Aorta (tissue), 5 donors: ENCODE measurements at regions not wholly inside any gene's neighbourhood (a gene's known extent, or its start where the extent isn't known, plus 50 kb on each side); places are given as distances from the start of the nearest gene placed in this dataset.

Source experiments
- ATAC-seq: fragments of 200-7000 bp; cut with Tn5 transposase; one replicate; pipeline ENCODE4 v1.9.1; 2022; ENCODE audit warnings: moderate library complexity; ENCODE audit not compliant: low FRiP score
- DNase-seq, 2 donors: peaks; one replicate each; pipeline ENCODE4 v3.0.0-alpha.2; 2020
- H3K27ac ChIP-seq, 2 donors: one replicate each; pipeline ENCODE4 v1.5.1; 2013; ENCODE audit warnings: low read length in 2 of 2, mild to moderate bottlenecking in 2 of 2, moderate library complexity in 2 of 2, control low read depth in 1 of 2, inconsistent platforms in 1 of 2, low read depth in 1 of 2
- H3K27me3 ChIP-seq, 2 donors: one replicate each; pipeline ENCODE4 v1.6.1; 2013; ENCODE audit warnings: control low read depth in 1 of 2, low read length in 1 of 2, mild to moderate bottlenecking in 1 of 2, moderate library complexity in 1 of 2; ENCODE audit not compliant: insufficient read depth in 2 of 2, control insufficient read depth in 1 of 2
- H3K36me3 ChIP-seq, 2 donors: one replicate each; pipeline ENCODE4 v1.6.1; 2013; ENCODE audit warnings: control low read depth in 1 of 2, low read length in 1 of 2, mild to moderate bottlenecking in 1 of 2; ENCODE audit not compliant: insufficient read depth in 2 of 2, control insufficient read depth in 1 of 2
- H3K4me1 ChIP-seq, 2 donors: one replicate each; pipeline ENCODE4 v1.6.1; 2013; ENCODE audit warnings: low read length in 2 of 2, control low read depth in 1 of 2, mild to moderate bottlenecking in 1 of 2, moderate library complexity in 1 of 2; ENCODE audit not compliant: insufficient read depth in 2 of 2, control insufficient read depth in 1 of 2
- H3K4me3 ChIP-seq, 2 donors: one replicate each; pipeline ENCODE4 v1.5.1; 2013; ENCODE audit warnings: low read length in 2 of 2, control low read depth in 1 of 2, mild to moderate bottlenecking in 1 of 2
- H3K9me3 ChIP-seq: one replicate; pipeline ENCODE4 v1.6.1; 2013; ENCODE audit warnings: mild to moderate bottlenecking, low read length; ENCODE audit not compliant: control insufficient read depth
- WGBS, 2 donors: extraction: QIAGEN DNeasy Blood & Tissue Kit; methylation state at CpG; one replicate each; pipeline ENCODE4 v1.1.7; 2013; 5-methylcytosine and 5-hydroxymethylcytosine counted together
- intact Hi-C, 2 donors: fragments of 100-400 bp; cut with DNase I; formaldehyde crosslinking; loops; one replicate each; pipeline versions ENCODE4 v1.14.2 to v1.15.0; 2022
- donor health status: healthy with polysubstance abuse.
- donor health status: Bipolar disorder and iron deficiency.
- donor health status: DM: no; HTN: no; CAD: no.
- donor health status: DM: no; HTN: no; CAD: no.
- donor health status: DM: yes; HTN: yes; CAD: no.

- Histone ChIP-seq H3K4me1 (no peaks in the 10 kb centered on the region), H3K27ac (no peak overlapping the region), H3K9me3 (no peaks in the 10 kb centered on the region), H3K4me3 (no peak overlapping the region), H3K27me3 (no peaks in the 10 kb centered on the region), H3K36me3 (no peaks in the 10 kb centered on the region)
- intact Hi-C loops = no loop called here
- 47 to 58% methylated on average over 9 of the region's 9 CpGs for WGBS, 2 donors
- DNase-seq = peak in 1 of 2 donors; percentile 63
- no peak for ATAC-seq
These were observed 801.9 kb downstream of the TECRL start for GRCh38 chr4:63607169-63607872.

- Histone ChIP-seq H3K4me1 (no peaks in the 10 kb centered on the region), H3K27ac (no peak overlapping the region), H3K36me3 (no peaks in the 10 kb centered on the region), H3K27me3 (no peaks in the 10 kb centered on the region), H3K9me3 (no peaks in the 10 kb centered on the region), H3K4me3 (no peak overlapping the region)
- DNase-seq (peak in 1 of 2 donors; percentile 48), ATAC-seq (no peak)
- intact Hi-C loops = no loop called here
- WGBS, 2 donors = 61 to 64% methylated on average over 6 of the region's 6 CpGs
These were observed 819.5 kb downstream of the TECRL start for GRCh38 chr4:63589796-63590195.

GRCh38 chr4:63583561-63583960 is 825.7 kb downstream of the TECRL start:
- Histone ChIP-seq H3K9me3 (no peaks in the 10 kb centered on the region), H3K36me3 (no peaks in the 10 kb centered on the region), H3K27ac (no peak overlapping the region), H3K27me3 (no peaks in the 10 kb centered on the region), H3K4me1 (no peaks in the 10 kb centered on the region), H3K4me3 (no peak overlapping the region)
- DNase-seq (no peak), ATAC-seq (no peak)
- WGBS, 2 donors = 47 to 64% methylated on average over 2 of the region's 2 CpGs
- intact Hi-C loops = no loop called here

- H3K27ac ChIP-seq = no peak overlapping the region
- no peak overlapping the region for H3K4me3 ChIP-seq
- no peak for DNase-seq
- no peaks in the 10 kb centered on the region for H3K27me3 ChIP-seq
- ATAC-seq = no peak
- H3K9me3 ChIP-seq = no peaks in the 10 kb centered on the region
- H3K4me1 ChIP-seq = no peaks in the 10 kb centered on the region
- intact Hi-C loops = no loop called here
- H3K36me3 ChIP-seq = no peaks in the 10 kb centered on the region
These were observed 826.2 kb downstream of the TECRL start for GRCh38 chr4:63583007-63583406.

GRCh38 chr4:63580796-63581475 is 828.3 kb downstream of the TECRL start:
- Histone ChIP-seq H3K9me3 (no peaks in the 10 kb centered on the region), H3K36me3 (no peaks in the 10 kb centered on the region), H3K4me3 (no peak overlapping the region), H3K27me3 (no peaks in the 10 kb centered on the region), H3K4me1 (no peaks in the 10 kb centered on the region), H3K27ac (no peak overlapping the region)
- intact Hi-C loops = no loop called here
- ATAC-seq = no peak
- 56 to 61% methylated on average over 1 of the region's 1 CpG for WGBS, 2 donors
- DNase-seq = no peak

- Histone ChIP-seq H3K4me1 (no peaks in the 10 kb centered on the region), H3K27ac (no peak overlapping the region), H3K27me3 (no peaks in the 10 kb centered on the region), H3K4me3 (no peak overlapping the region), H3K9me3 (peaks cover 1% of the 10 kb centered on the region), H3K36me3 (no peaks in the 10 kb centered on the region)
- no peak for DNase-seq
- intact Hi-C loops = no loop called here
- ATAC-seq = no peak
These were observed 830.9 kb downstream of the TECRL start for GRCh38 chr4:63578383-63578782.

GRCh38 chr4:63566658-63567057 is 842.6 kb downstream of the TECRL start:
- Histone ChIP-seq H3K4me3 (no peak overlapping the region), H3K36me3 (no peaks in the 10 kb centered on the region)
- ATAC-seq = no peak

GRCh38 chr4:63563288-63564014 is 845.8 kb downstream of the TECRL start:
- Histone ChIP-seq H3K36me3 (no peaks in the 10 kb centered on the region), H3K9me3 (peaks cover 2% of the 10 kb centered on the region), H3K27me3 (peaks cover 0 to 2% of the 10 kb centered on the region in 2 donors), H3K27ac (no peak overlapping the region), H3K4me3 (no peak overlapping the region), H3K4me1 (no peaks in the 10 kb centered on the region)
- ATAC-seq (no peak), DNase-seq (no peak)
- 55 to 58% methylated on average over 4 of the region's 4 CpGs for WGBS, 2 donors
- intact Hi-C loops = no loop called here

More at GRCh38 chr4:63566658-63567057, 842.6 kb downstream of the TECRL start:
- Histone ChIP-seq H3K4me1 (no peaks in the 10 kb centered on the region), H3K27me3 (peaks cover 0 to 2% of the 10 kb centered on the region in 2 donors), H3K9me3 (peaks cover 2% of the 10 kb centered on the region), H3K27ac (no peak overlapping the region)
- DNase-seq = no peak
- intact Hi-C loops = no loop called here
- 59 to 60% methylated on average over 2 of the region's 2 CpGs for WGBS, 2 donors

- peaks cover 0 to 2% of the 10 kb centered on the region in 2 donors for H3K27me3 ChIP-seq
- ATAC-seq (no peak), DNase-seq (no peak)
- H3K9me3 ChIP-seq = peaks cover 2% of the 10 kb centered on the region
- no peak overlapping the region for H3K27ac ChIP-seq
- H3K36me3 ChIP-seq = no peaks in the 10 kb centered on the region
- intact Hi-C loops = no loop called here
- H3K4me3 ChIP-seq = no peak overlapping the region
- H3K4me1 ChIP-seq = no peaks in the 10 kb centered on the region
These were observed 850.5 kb downstream of the TECRL start for GRCh38 chr4:63558709-63559108.
